ENCODE measurements at regions not wholly inside any gene's neighbourhood (a gene's known extent, or its start where the extent isn't known, plus 50 kb on each side); places are given as distances from the start of the nearest gene placed in this dataset.

- ATAC-seq (ENCODE audit: low FRiP score) (no peak), DNase-seq (ENCODE audit: low spot score) (no peak)
- TF ChIP-seq, protein P1, sequence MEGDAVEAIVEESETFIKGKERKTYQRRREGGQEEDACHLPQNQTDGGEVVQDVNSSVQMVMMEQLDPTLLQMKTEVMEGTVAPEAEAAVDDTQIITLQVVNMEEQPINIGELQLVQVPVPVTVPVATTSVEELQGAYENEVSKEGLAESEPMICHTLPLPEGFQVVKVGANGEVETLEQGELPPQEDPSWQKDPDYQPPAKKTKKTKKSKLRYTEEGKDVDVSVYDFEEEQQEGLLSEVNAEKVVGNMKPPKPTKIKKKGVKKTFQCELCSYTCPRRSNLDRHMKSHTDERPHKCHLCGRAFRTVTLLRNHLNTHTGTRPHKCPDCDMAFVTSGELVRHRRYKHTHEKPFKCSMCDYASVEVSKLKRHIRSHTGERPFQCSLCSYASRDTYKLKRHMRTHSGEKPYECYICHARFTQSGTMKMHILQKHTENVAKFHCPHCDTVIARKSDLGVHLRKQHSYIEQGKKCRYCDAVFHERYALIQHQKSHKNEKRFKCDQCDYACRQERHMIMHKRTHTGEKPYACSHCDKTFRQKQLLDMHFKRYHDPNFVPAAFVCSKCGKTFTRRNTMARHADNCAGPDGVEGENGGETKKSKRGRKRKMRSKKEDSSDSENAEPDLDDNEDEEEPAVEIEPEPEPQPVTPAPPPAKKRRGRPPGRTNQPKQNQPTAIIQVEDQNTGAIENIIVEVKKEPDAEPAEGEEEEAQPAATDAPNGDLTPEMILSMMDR (IDR thresholded peaks at IDR 0.05), result no peak
Measured at GRCh38 chr2:209321076-209321475, 102.8 kb upstream of the MAP2 start.

DNA sequence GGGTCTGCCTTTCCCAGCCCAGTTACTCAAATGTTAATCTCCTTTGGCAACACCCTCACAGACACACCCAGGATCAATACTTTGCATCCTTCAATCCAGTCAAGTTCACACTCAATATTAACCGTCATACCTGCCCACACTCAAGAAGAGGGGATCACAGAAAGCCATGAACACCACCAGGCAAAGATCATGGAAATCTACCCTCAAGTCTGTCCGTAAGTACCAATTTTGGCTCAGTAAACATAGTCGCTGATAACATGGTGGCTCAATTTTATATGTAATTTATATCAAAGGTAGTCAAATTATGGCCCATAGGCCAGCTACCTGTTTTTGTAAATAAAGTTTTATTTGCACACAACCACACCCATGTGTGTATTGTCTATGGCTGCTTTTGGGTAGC, 102.3 kb upstream of the MAP2 start:
- TF ChIP-seq, protein P1 (IDR thresholded peaks at IDR 0.05), result no peak
- no peak for ATAC-seq (ENCODE audit: low FRiP score)
- no peak for DNase-seq (ENCODE audit: low spot score)

DNA sequence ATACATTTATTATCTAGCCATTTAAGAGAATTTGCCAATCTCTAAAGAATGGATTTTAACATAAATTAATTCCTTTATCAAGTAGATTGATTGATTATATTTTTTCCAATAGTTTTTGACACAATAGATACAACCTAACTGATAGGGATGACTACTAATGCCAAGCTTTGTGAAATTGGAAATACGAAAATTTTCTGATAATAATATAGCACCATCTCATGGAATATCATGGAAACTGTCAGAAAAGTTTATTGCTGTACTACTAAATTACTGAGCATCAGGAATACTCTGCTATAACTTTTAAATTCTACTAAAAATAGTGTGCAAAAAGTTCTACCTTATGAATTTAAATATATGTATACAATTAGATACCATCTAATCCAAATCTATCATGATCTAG, 101.8 kb upstream of the MAP2 start:
- DNase-seq (ENCODE audit: low spot score) (no peak), ATAC-seq (ENCODE audit: low FRiP score) (no peak)
- TF ChIP-seq, protein P1 (IDR thresholded peaks at IDR 0.05), result no peak

- DNase-seq (ENCODE audit: low spot score) (no peak), ATAC-seq (ENCODE audit: low FRiP score) (no peak)
- TF ChIP-seq, protein P1 (IDR thresholded peaks at IDR 0.05), result no peak
Measured at GRCh38 chr2:209322905-209323512, 100.8 kb upstream of the MAP2 start.

- DNase-seq (ENCODE audit: low spot score) (no peak), ATAC-seq (ENCODE audit: low FRiP score) (no peak)
- TF ChIP-seq, protein P1 (IDR thresholded peaks at IDR 0.05), result no peak
Measured at GRCh38 chr2:209323738-209324137, 100.1 kb upstream of the MAP2 start.

DNA sequence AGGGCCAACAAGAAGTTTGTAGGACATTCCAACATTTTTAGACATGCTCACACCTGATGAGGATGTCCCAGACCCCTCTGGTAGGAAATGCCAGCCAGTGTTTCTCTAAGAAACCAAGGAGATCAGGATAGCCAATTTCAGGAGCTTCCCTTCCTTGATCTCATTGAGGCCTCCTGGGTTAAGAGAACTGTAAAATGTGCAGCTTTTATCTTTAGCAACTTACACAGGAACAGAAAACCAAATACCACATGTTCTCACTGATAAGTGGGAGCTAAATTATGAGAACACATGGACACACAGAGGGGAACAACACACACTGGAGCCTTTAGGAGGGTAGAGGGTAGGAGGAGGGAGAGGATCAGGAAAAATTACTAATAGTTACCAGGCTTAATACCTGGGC, 99.6 kb upstream of the MAP2 start:
- TF ChIP-seq, protein P1 (IDR thresholded peaks at IDR 0.05), result no peak
- DNase-seq (ENCODE audit: low spot score), result no peak
- ATAC-seq (ENCODE audit: low FRiP score), result no peak

GRCh38 chr2:209331291-209331844, 92.5 kb upstream of the MAP2 start:
- ATAC-seq (ENCODE audit: low FRiP score) (no peak), DNase-seq (ENCODE audit: low spot score) (no peak)
- TF ChIP-seq, protein P1 (IDR thresholded peaks at IDR 0.05), result no peak

Data from omental fat pad (tissue), 3 donors.